ENCODE measurements at regions not wholly inside any gene's neighbourhood (a gene's known extent, or its start where the extent isn't known, plus 50 kb on each side); places are given as distances from the start of the nearest gene placed in this dataset.

- no peak for DNase-seq
These were observed 128.4 kb upstream of the RAB11FIP2 start for GRCh38 chr10:118175148-118175547.

- DNase-seq = no peak
These were observed 126.6 kb upstream of the RAB11FIP2 start for GRCh38 chr10:118173296-118173695.

- DNase-seq = no peak
These were observed 125.1 kb upstream of the RAB11FIP2 start for GRCh38 chr10:118171861-118172260.

GRCh38 chr10:118167056-118167700 is 120.4 kb upstream of the RAB11FIP2 start:
- DNase-seq = no peak

- DNase-seq = no peak
These were observed 116.5 kb upstream of the RAB11FIP2 start for GRCh38 chr10:118163217-118163616.

- no peak for DNase-seq
These were observed 114.9 kb upstream of the RAB11FIP2 start for GRCh38 chr10:118161461-118162246.

- no peak for DNase-seq
These were observed 106.5 kb upstream of the RAB11FIP2 start for GRCh38 chr10:118153287-118153686.

GRCh38 chr10:118151461-118151860 is 104.7 kb upstream of the RAB11FIP2 start:
- DNase-seq = no peak

- no peak for DNase-seq
These were observed 101.5 kb upstream of the RAB11FIP2 start for GRCh38 chr10:118148247-118148646.

GRCh38 chr10:118145256-118145655 is 98.5 kb upstream of the RAB11FIP2 start:
- no peak for DNase-seq

GRCh38 chr10:118141471-118141870 is 94.7 kb upstream of the RAB11FIP2 start:
- DNase-seq = no peak

- no peak for DNase-seq
These were observed 92.6 kb upstream of the RAB11FIP2 start for GRCh38 chr10:118139321-118139720.

- DNase-seq = no peak
These were observed 81.9 kb upstream of the RAB11FIP2 start for GRCh38 chr10:118128675-118129074.

- DNase-seq = no peak
These were observed 72.0 kb upstream of the RAB11FIP2 start for GRCh38 chr10:118118716-118119115.

GRCh38 chr10:118116715-118117449 is 70.1 kb upstream of the RAB11FIP2 start:
- DNase-seq = no peak

- no peak for DNase-seq
These were observed 69.6 kb upstream of the RAB11FIP2 start for GRCh38 chr10:118116362-118116714.

GRCh38 chr10:118115701-118116100 is 69.0 kb upstream of the RAB11FIP2 start:
- no peak for DNase-seq

- DNase-seq = no peak
These were observed 68.3 kb upstream of the RAB11FIP2 start for GRCh38 chr10:118114992-118115391.

- DNase-seq = no peak
These were observed 65.9 kb upstream of the RAB11FIP2 start for GRCh38 chr10:118112543-118113125.

GRCh38 chr10:118110750-118111149 is 64.0 kb upstream of the RAB11FIP2 start:
- DNase-seq = no peak

- DNase-seq = no peak
These were observed 61.7 kb upstream of the RAB11FIP2 start for GRCh38 chr10:118108194-118109026.

- no peak for DNase-seq
These were observed 60.8 kb upstream of the RAB11FIP2 start for GRCh38 chr10:118107541-118107940.

- DNase-seq = no peak
These were observed 60.3 kb upstream of the RAB11FIP2 start for GRCh38 chr10:118107040-118107439.

All from stimulated activated CD4-positive, alpha-beta T cell treated with anti-CD3 and anti-CD28 coated beads, Interleukin-4, amount 100 ng/mL, for 24 hours (primary cell).